ENCODE measurements at regions not wholly inside any gene's neighbourhood (a gene's known extent, or its start where the extent isn't known, plus 50 kb on each side); places are given as distances from the start of the nearest gene placed in this dataset.

- TF ChIP-seq CTCF (IDR thresholded peaks at IDR 0.05) = no peak
- H3K27me3 Mint-ChIP-seq (ENCODE audit: unreplicated experiment) = no peaks in the 10 kb centered on the region
- H3K4me3 Mint-ChIP-seq (ENCODE audit: unreplicated experiment) = no peak overlapping the region
- peaks cover 24% of the 10 kb centered on the region for H3K9me3 Mint-ChIP-seq (ENCODE audit: unreplicated experiment)
- no peaks in the 10 kb centered on the region for H3K36me3 Mint-ChIP-seq (ENCODE audit: unreplicated experiment)
- H3K27ac Mint-ChIP-seq (ENCODE audit: unreplicated experiment) = no peak overlapping the region
- H3K4me1 Mint-ChIP-seq (ENCODE audit: unreplicated experiment) = no peaks in the 10 kb centered on the region
- DNase-seq (ENCODE audit: extremely low spot score, unreplicated experiment) = no peak
Observed at GRCh38 chr11:39304586-39304985, 2154.9 kb downstream of the LRRC4C start.

- Mint-ChIP-seq H3K36me3 (ENCODE audit: unreplicated experiment) (no peaks in the 10 kb centered on the region), H3K4me3 (ENCODE audit: unreplicated experiment) (no peak overlapping the region), H3K27me3 (ENCODE audit: unreplicated experiment) (no peaks in the 10 kb centered on the region), H3K9me3 (ENCODE audit: unreplicated experiment) (peaks cover 46% of the 10 kb centered on the region), H3K4me1 (ENCODE audit: unreplicated experiment) (no peaks in the 10 kb centered on the region), H3K27ac (ENCODE audit: unreplicated experiment) (no peak overlapping the region)
- DNase-seq (ENCODE audit: extremely low spot score, unreplicated experiment) = no peak
- no peak for TF ChIP-seq CTCF (IDR thresholded peaks at IDR 0.05)
Observed at GRCh38 chr11:39294648-39295047, 2164.8 kb downstream of the LRRC4C start.

GRCh38 chr11:39288011-39288410 is 2171.4 kb downstream of the LRRC4C start:
- H3K36me3 Mint-ChIP-seq (ENCODE audit: unreplicated experiment) = no peaks in the 10 kb centered on the region
- H3K4me3 Mint-ChIP-seq (ENCODE audit: unreplicated experiment) = no peak overlapping the region
- no peak for DNase-seq (ENCODE audit: extremely low spot score, unreplicated experiment)
- H3K9me3 Mint-ChIP-seq (ENCODE audit: unreplicated experiment) = peaks cover 41% of the 10 kb centered on the region
- no peaks in the 10 kb centered on the region for H3K27me3 Mint-ChIP-seq (ENCODE audit: unreplicated experiment)
- H3K27ac Mint-ChIP-seq (ENCODE audit: unreplicated experiment) = no peak overlapping the region
- H3K4me1 Mint-ChIP-seq (ENCODE audit: unreplicated experiment) = no peaks in the 10 kb centered on the region
- TF ChIP-seq CTCF (IDR thresholded peaks at IDR 0.05) = no peak

- no peak for DNase-seq (ENCODE audit: extremely low spot score, unreplicated experiment)
- no peak for TF ChIP-seq CTCF (IDR thresholded peaks at IDR 0.05)
- no peaks in the 10 kb centered on the region for H3K27me3 Mint-ChIP-seq (ENCODE audit: unreplicated experiment)
- no peaks in the 10 kb centered on the region for H3K4me1 Mint-ChIP-seq (ENCODE audit: unreplicated experiment)
- H3K36me3 Mint-ChIP-seq (ENCODE audit: unreplicated experiment) = no peaks in the 10 kb centered on the region
- no peak overlapping the region for H3K27ac Mint-ChIP-seq (ENCODE audit: unreplicated experiment)
- H3K9me3 Mint-ChIP-seq (ENCODE audit: unreplicated experiment) = peaks cover 15% of the 10 kb centered on the region
- H3K4me3 Mint-ChIP-seq (ENCODE audit: unreplicated experiment) = no peak overlapping the region
Observed at GRCh38 chr11:39268176-39268690, 2191.2 kb downstream of the LRRC4C start.

- no peak for TF ChIP-seq CTCF (IDR thresholded peaks at IDR 0.05)
- Mint-ChIP-seq H3K9me3 (ENCODE audit: unreplicated experiment) (peaks cover 22% of the 10 kb centered on the region), H3K4me1 (ENCODE audit: unreplicated experiment) (no peaks in the 10 kb centered on the region), H3K4me3 (ENCODE audit: unreplicated experiment) (no peak overlapping the region), H3K36me3 (ENCODE audit: unreplicated experiment) (no peaks in the 10 kb centered on the region), H3K27me3 (ENCODE audit: unreplicated experiment) (no peaks in the 10 kb centered on the region), H3K27ac (ENCODE audit: unreplicated experiment) (no peak overlapping the region)
- DNase-seq (ENCODE audit: extremely low spot score, unreplicated experiment) = no peak
Observed at GRCh38 chr11:39255648-39256047, 2203.8 kb downstream of the LRRC4C start.

All from osteocyte (in vitro differentiated cells).